PC-3 (cell line): ENCODE measurements at regions not wholly inside any gene's neighbourhood (a gene's known extent, or its start where the extent isn't known, plus 50 kb on each side); places are given as distances from the start of the nearest gene placed in this dataset.

Source experiments
- ATAC-seq: fragments of 200-7000 bp; cut with Tn5 transposase; 2 replicates; pipeline ENCODE4 v1.9.1; 2020; ENCODE audit warnings: mild to moderate bottlenecking, moderate library complexity
- BruUV-seq: library from RNA; stranded (reverse); fragments of 400-500 nt; replicated peaks from 2 replicates; lab custom pipeline; 2021; lab: Mats Ljungman, UMichigan
- CTCF ChIA-PET: fragments of 300-600 bp; sonication (Branson Sonifier 250); formaldehyde crosslinking; loops from one replicate; lab custom pipeline; 2022; ENCODE audit warnings: antibody characterized with exemption; lab: Charles Lee
- POLR2A ChIA-PET: fragments of 300-600 bp; sonication (Branson Sonifier 250); formaldehyde crosslinking; loops from one replicate; lab custom pipeline; 2022; ENCODE audit warnings: antibody characterized with exemption; ENCODE audit not compliant: unreplicated experiment; lab: Charles Lee
- DNase-seq: peaks from one replicate; pipeline ENCODE4 v3.0.0-alpha.2; 2015
- H2AFZ ChIP-seq: fragments of 300-600 bp; sonication (generic); 2 replicates; pipeline ENCODE4 v1.6.0; 2016; ENCODE audit warnings: antibody characterized with exemption, low read length
- H3F3A ChIP-seq: fragments of 300-600 bp; sonication (generic); one replicate; pipeline ENCODE4 v1.6.0; 2017; ENCODE audit warnings: antibody characterized with exemption, low read length, control low read depth, mild to moderate bottlenecking; ENCODE audit not compliant: unreplicated experiment
- H3K27ac ChIP-seq: fragments of 300-600 bp; sonication (generic); 2 replicates; pipeline ENCODE4 v1.5.1; 2016; ENCODE audit warnings: mild to moderate bottlenecking, low read length
- H3K27me3 ChIP-seq: fragments of 300-600 bp; sonication (generic); 2 replicates; pipeline ENCODE4 v1.6.1; 2016; ENCODE audit warnings: low read length, mixed read lengths
- H3K36me3 ChIP-seq: fragments of 300-600 bp; sonication (generic); 2 replicates; pipeline ENCODE4 v1.6.1; 2016; ENCODE audit warnings: low read depth, mixed run types, low read length, mixed read lengths
- H3K4me1 ChIP-seq: fragments of 300-600 bp; sonication (generic); 2 replicates; pipeline ENCODE4 v1.5.1; 2016; ENCODE audit warnings: low read length; ENCODE audit not compliant: insufficient read depth
- H3K4me2 ChIP-seq: fragments of 300-600 bp; sonication (generic); 2 replicates; pipeline ENCODE4 v1.6.0; 2016; ENCODE audit warnings: low read length
- H3K4me3 ChIP-seq: fragments of 300-600 bp; sonication (generic); 2 replicates; pipeline ENCODE4 v1.5.1; 2016; ENCODE audit warnings: mild to moderate bottlenecking, low read length, mixed read lengths
- H3K79me2 ChIP-seq: fragments of 300-600 bp; sonication (generic); 2 replicates; pipeline ENCODE4 v1.6.1; 2017; ENCODE audit warnings: low read length, mixed read lengths
- H3K9ac ChIP-seq: fragments of 300-600 bp; sonication (generic); 2 replicates; pipeline ENCODE4 v1.6.0; 2016; ENCODE audit warnings: mild to moderate bottlenecking, low read length
- H3K9me2 ChIP-seq: fragments of 300-600 bp; sonication (generic); replicated peaks from 2 replicates; pipeline ENCODE4 v1.6.1; 2016; ENCODE audit warnings: mixed run types, low read length, mixed read lengths
- H3K9me3 ChIP-seq: fragments of 300-600 bp; sonication (generic); 2 replicates; pipeline ENCODE4 v1.6.1; 2016; ENCODE audit warnings: low read length, mixed read lengths
- H4K20me1 ChIP-seq: fragments of 300-600 bp; sonication (generic); 2 replicates; pipeline ENCODE4 v1.6.1; 2016; ENCODE audit warnings: low read length, mixed read lengths
- EZH2 ChIP-seq: fragments of 300-600 bp; sonication (generic); IDR thresholded peaks from one replicate; pipeline ENCODE4 v1.6.1; 2017; ENCODE audit warnings: antibody characterized with exemption, mild to moderate bottlenecking, low read length; ENCODE audit not compliant: unreplicated experiment
- EZH2phosphoT487 ChIP-seq: fragments of 300-600 bp; sonication (generic); IDR thresholded peaks from 2 replicates; pipeline ENCODE4 v1.6.1; 2018; ENCODE audit warnings: mild to moderate bottlenecking, antibody characterized with exemption, low read length, borderline replicate concordance
- intact Hi-C: fragments of 100-400 bp; cut with micrococcal nuclease; formaldehyde crosslinking; loops from 2 replicates; pipeline ENCODE4 v1.9.0; 2023
- TF ChIP-seq, protein P1 (sequence below): fragments of 300-600 bp; sonication (generic); conservative IDR thresholded peaks from 2 replicates; pipeline ENCODE4 v1.5.1; 2017; ENCODE audit warnings: antibody characterized with exemption, low read depth, mild to moderate bottlenecking, low read length

DNA sequence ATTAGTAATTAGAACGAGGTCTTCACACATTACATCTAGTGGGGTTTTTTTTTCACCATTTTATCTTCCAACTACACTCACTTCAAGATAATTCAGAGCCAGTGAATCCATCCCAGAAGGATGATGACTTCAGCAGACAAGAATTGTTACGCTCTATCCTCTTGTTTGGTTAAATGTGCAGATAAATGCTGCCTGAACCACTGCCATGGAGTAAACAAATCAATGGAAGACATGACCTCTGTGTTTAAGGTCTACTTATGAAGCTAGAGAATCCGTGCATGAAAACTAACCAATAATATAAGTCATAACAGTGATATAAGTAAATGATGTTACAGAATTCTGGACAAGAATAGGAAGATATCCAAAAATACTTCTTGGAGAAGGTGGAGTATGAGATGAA, 602.6 kb downstream of the TLR4 start:
- POLR2A ChIA-PET = no interaction called here
- Histone ChIP-seq H3K9ac (no peak overlapping the region), H3K27ac (no peak overlapping the region), H3K9me2 (no peaks in the 10 kb centered on the region), H3K27me3 (no peaks in the 10 kb centered on the region), H3K4me1 (no peaks in the 10 kb centered on the region), H3F3A (no peaks in the 10 kb centered on the region), H3K9me3 (no peaks in the 10 kb centered on the region), H3K4me2 (no peak overlapping the region), H3K79me2 (no peaks in the 10 kb centered on the region), H4K20me1 (no peaks in the 10 kb centered on the region), H3K4me3 (no peak overlapping the region), H2AFZ (no peak overlapping the region), H3K36me3 (no peaks in the 10 kb centered on the region)
- ATAC-seq = no peak
- no peak for DNase-seq
- intact Hi-C loops = no loop called here
- CTCF ChIA-PET = no interaction called here
- TF ChIP-seq, protein P1, sequence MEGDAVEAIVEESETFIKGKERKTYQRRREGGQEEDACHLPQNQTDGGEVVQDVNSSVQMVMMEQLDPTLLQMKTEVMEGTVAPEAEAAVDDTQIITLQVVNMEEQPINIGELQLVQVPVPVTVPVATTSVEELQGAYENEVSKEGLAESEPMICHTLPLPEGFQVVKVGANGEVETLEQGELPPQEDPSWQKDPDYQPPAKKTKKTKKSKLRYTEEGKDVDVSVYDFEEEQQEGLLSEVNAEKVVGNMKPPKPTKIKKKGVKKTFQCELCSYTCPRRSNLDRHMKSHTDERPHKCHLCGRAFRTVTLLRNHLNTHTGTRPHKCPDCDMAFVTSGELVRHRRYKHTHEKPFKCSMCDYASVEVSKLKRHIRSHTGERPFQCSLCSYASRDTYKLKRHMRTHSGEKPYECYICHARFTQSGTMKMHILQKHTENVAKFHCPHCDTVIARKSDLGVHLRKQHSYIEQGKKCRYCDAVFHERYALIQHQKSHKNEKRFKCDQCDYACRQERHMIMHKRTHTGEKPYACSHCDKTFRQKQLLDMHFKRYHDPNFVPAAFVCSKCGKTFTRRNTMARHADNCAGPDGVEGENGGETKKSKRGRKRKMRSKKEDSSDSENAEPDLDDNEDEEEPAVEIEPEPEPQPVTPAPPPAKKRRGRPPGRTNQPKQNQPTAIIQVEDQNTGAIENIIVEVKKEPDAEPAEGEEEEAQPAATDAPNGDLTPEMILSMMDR = no peak
- TF ChIP-seq EZH2 (no peak), EZH2phosphoT487 (no peak)
- no TSS peak for BruUV-seq

DNA sequence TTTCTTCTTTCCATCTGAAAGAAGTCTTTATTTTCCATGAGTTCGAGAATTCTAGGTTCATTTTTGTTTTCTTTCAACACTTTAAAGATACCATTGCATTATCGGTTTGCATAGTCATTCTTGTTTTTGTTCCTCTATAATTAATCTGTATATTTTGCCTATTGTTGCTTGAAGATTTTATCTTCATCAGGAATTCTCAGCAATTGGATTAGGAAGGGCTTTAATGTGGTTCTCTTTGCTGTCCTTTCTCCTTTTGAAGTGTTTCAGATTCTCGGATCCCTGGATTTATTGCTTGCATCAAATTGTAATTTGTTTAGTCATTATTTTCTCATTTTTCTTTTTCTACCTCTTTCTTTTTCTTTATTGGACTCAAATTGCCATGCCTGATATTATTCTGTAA, 609.8 kb downstream of the TLR4 start:
- H3K9ac ChIP-seq = no peak overlapping the region
- no peaks in the 10 kb centered on the region for H3K27me3 ChIP-seq
- H3K27ac ChIP-seq = no peak overlapping the region
- H3K9me3 ChIP-seq = no peaks in the 10 kb centered on the region; the same call in 1 of the 2 replicates
- CTCF ChIA-PET = no interaction called here
- no peaks in the 10 kb centered on the region for H3K79me2 ChIP-seq
- DNase-seq (no peak), ATAC-seq (no peak)
- H3K4me2 ChIP-seq = no peak overlapping the region
- H2AFZ ChIP-seq = no peak overlapping the region
- H3K4me1 ChIP-seq = no peaks in the 10 kb centered on the region
- H3K4me3 ChIP-seq = no peak overlapping the region
- BruUV-seq = no TSS peak
- POLR2A ChIA-PET = no interaction called here
- intact Hi-C loops = no loop called here
- H4K20me1 ChIP-seq = no peaks in the 10 kb centered on the region
- H3K36me3 ChIP-seq = no peaks in the 10 kb centered on the region
- TF ChIP-seq EZH2 = no peak
- no peak for TF ChIP-seq EZH2phosphoT487
- TF ChIP-seq, protein P1 = no peak
- H3F3A ChIP-seq = no peaks in the 10 kb centered on the region
- no peaks in the 10 kb centered on the region for H3K9me2 ChIP-seq

DNA sequence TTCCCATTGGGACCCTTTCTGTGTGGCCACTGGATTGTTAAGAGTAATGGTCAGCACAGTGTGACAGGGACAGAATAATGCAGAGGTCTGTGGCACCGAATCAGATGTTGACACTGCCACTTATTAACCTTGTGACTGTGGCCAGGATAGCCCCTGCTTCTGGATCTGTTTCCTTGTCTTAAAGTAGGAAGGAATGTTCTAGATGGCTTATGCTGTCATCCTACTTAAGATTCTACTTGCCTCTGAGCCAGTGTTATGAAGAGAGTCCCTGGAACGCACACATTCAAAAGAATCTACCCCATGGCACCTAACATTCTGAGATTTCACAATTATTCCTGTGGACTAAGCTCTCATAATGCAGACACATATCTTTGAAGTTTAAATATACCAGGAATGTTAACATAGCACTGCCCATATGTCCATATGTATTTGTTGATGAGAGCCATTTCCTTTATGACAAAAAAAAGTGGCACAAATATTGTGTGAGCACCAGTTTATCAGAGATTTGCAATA, 612.7 kb downstream of the TLR4 start:
- no peak for ATAC-seq

More for the DNA sequence above, 612.7 kb downstream of the TLR4 start:
- H3K27me3 ChIP-seq = no peaks in the 10 kb centered on the region
- no peaks in the 10 kb centered on the region; the same call in 1 of the 2 replicates for H3K9me3 ChIP-seq
- H3K9ac ChIP-seq = no peak overlapping the region
- H4K20me1 ChIP-seq = no peaks in the 10 kb centered on the region
- TF ChIP-seq EZH2phosphoT487 = no peak
- TF ChIP-seq, protein P1 = no peak
- TF ChIP-seq EZH2 = no peak
- ChIA-PET CTCF (no interaction called here), POLR2A (no interaction called here)
- no peak overlapping the region for H2AFZ ChIP-seq
- no peak for DNase-seq
- H3F3A ChIP-seq = no peaks in the 10 kb centered on the region
- H3K27ac ChIP-seq = no peak overlapping the region
- no TSS peak for BruUV-seq
- no peak overlapping the region for H3K4me2 ChIP-seq
- H3K79me2 ChIP-seq = no peaks in the 10 kb centered on the region
- H3K4me3 ChIP-seq = no peak overlapping the region
- intact Hi-C loops = no loop called here
- no peaks in the 10 kb centered on the region for H3K4me1 ChIP-seq
- no peaks in the 10 kb centered on the region for H3K9me2 ChIP-seq
- H3K36me3 ChIP-seq = no peaks in the 10 kb centered on the region
